ENCODE measurements at regions not wholly inside any gene's neighbourhood (a gene's known extent, or its start where the extent isn't known, plus 50 kb on each side); places are given as distances from the start of the nearest gene placed in this dataset.

DNA sequence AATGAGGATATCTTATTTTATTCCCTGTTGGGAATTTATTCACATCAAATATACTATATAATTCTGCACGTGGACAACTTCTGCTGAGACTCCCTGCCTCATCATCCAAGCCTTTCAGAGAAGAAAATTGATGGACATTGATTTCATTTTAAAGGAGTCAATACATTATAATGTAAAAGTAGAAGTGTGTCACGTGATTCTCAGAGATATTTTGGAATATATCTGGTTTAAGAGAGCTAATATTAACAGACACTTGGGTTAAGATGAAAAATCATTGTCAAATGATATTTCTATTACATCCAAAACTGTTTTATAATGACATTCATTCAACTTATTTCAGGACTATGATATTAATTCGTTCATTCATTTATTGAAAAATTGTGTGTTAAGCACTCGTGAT is 314.2 kb downstream of the ADGRL2 start:
- TF ChIP-seq CTCF (IDR thresholded peaks at IDR 0.05) = no peak
- no peak for TF ChIP-seq POLR2A (IDR thresholded peaks at IDR 0.05)

All from adrenal gland (tissue), 5 donors.